Suprapubic skin (tissue), 4 donors: ENCODE measurements at regions not wholly inside any gene's neighbourhood (a gene's known extent, or its start where the extent isn't known, plus 50 kb on each side); places are given as distances from the start of the nearest gene placed in this dataset.

Experiments used
- DNase-seq, 2 donors: peaks; one replicate each; pipeline ENCODE4 v3.0.0-alpha.2; 2019; ENCODE audit warnings: low spot score in 2 of 2
- H3K27ac ChIP-seq: fragments of 200-600 bp; sonication (generic); one replicate; pipeline ENCODE4 v1.5.1; 2019
- H3K27me3 ChIP-seq: fragments of 200-600 bp; sonication (generic); one replicate; pipeline ENCODE4 v1.5.1; 2019
- H3K36me3 ChIP-seq: fragments of 200-600 bp; sonication (generic); one replicate; pipeline ENCODE4 v1.5.1; 2019
- H3K4me1 ChIP-seq: fragments of 200-600 bp; sonication (generic); one replicate; pipeline ENCODE4 v1.5.1; 2019
- H3K4me3 ChIP-seq: fragments of 200-600 bp; sonication (generic); one replicate; pipeline ENCODE4 v1.5.1; 2019; ENCODE audit warnings: mild to moderate bottlenecking
- H3K9me3 ChIP-seq: fragments of 200-600 bp; sonication (generic); one replicate; pipeline ENCODE4 v1.5.1; 2019
- CTCF ChIP-seq, 2 donors: fragments of 200-600 bp in 1 of 2; fragments of 450-650 bp in 1 of 2; sonication (generic) in 1 of 2; IDR thresholded peaks; one replicate each; pipeline ENCODE4 v1.5.1; 2016 to 2019; ENCODE audit warnings: antibody characterized with exemption in 2 of 2, mild to moderate bottlenecking in 1 of 2, moderate library complexity in 1 of 2
- EP300 ChIP-seq: sonication (generic); formaldehyde crosslinking; IDR thresholded peaks from one replicate; pipeline ENCODE4 v1.6.1; 2017; ENCODE audit warnings: antibody characterized with exemption
- POLR2A ChIP-seq, 2 donors: fragments of 450-650 bp; IDR thresholded peaks; one replicate each; pipeline ENCODE4 v1.6.1; 2017; ENCODE audit warnings: antibody characterized with exemption in 2 of 2, mild to moderate bottlenecking in 2 of 2, moderate library complexity in 2 of 2
- POLR2AphosphoS5 ChIP-seq, 3 donors: sonication (generic); formaldehyde crosslinking; IDR thresholded peaks; one replicate each; pipeline ENCODE4 v1.6.1; 2017; ENCODE audit warnings: antibody characterized with exemption in 3 of 3
- WGBS: methylation state at CpG from one replicate; pipeline ENCODE4 v1.1.5; 2018; 5-methylcytosine and 5-hydroxymethylcytosine counted together

- Histone ChIP-seq H3K27ac (no peak overlapping the region), H3K36me3 (no peaks in the 10 kb centered on the region), H3K4me3 (no peak overlapping the region), H3K9me3 (no peaks in the 10 kb centered on the region), H3K4me1 (no peaks in the 10 kb centered on the region), H3K27me3 (peaks cover 59% of the 10 kb centered on the region)
- TF ChIP-seq POLR2A (IDR thresholded peaks at IDR 0.05) (no peak), EP300 (no peak), CTCF (IDR thresholded peaks at IDR 0.05) (no peak), POLR2AphosphoS5 (IDR thresholded peaks at IDR 0.05) (no peak)
- DNase-seq, result no peak
- 91% methylated on average over 8 of the region's 8 CpGs for WGBS
These were observed 538.9 kb downstream of the NPHP4 start for GRCh38 chr1:5453347-5453746.

- 85% methylated on average over 11 of the region's 11 CpGs for WGBS
- Histone ChIP-seq H3K4me3 (no peak overlapping the region), H3K36me3 (no peaks in the 10 kb centered on the region), H3K27me3 (peaks cover 64% of the 10 kb centered on the region), H3K27ac (no peak overlapping the region), H3K9me3 (no peaks in the 10 kb centered on the region), H3K4me1 (no peaks in the 10 kb centered on the region)
- no peak for TF ChIP-seq EP300
- TF ChIP-seq CTCF (IDR thresholded peaks at IDR 0.05), result no peak
- no peak for TF ChIP-seq POLR2AphosphoS5 (IDR thresholded peaks at IDR 0.05)
- TF ChIP-seq POLR2A (IDR thresholded peaks at IDR 0.05), result no peak
- DNase-seq, result no peak
These were observed 540.6 kb downstream of the NPHP4 start for GRCh38 chr1:5451671-5452070.

- H3K9me3 ChIP-seq, result no peaks in the 10 kb centered on the region
- no peak overlapping the region for H3K27ac ChIP-seq
- H3K4me3 ChIP-seq, result no peak overlapping the region
- no peak for DNase-seq
- H3K27me3 ChIP-seq, result peaks cover 48% of the 10 kb centered on the region
- no peaks in the 10 kb centered on the region for H3K4me1 ChIP-seq
- WGBS, result 78% methylated on average over 5 of the region's 6 CpGs
- TF ChIP-seq POLR2A (IDR thresholded peaks at IDR 0.05), result no peak
- no peak for TF ChIP-seq POLR2AphosphoS5 (IDR thresholded peaks at IDR 0.05)
- TF ChIP-seq CTCF (IDR thresholded peaks at IDR 0.05), result no peak
- TF ChIP-seq EP300, result no peak
- H3K36me3 ChIP-seq, result no peaks in the 10 kb centered on the region
These were observed 543.7 kb downstream of the NPHP4 start for GRCh38 chr1:5448486-5448885.

- no peak for DNase-seq
- WGBS, result 42% methylated on average over 6 of the region's 6 CpGs
- H3K27me3 ChIP-seq, result peaks cover 50% of the 10 kb centered on the region
- TF ChIP-seq POLR2AphosphoS5 (IDR thresholded peaks at IDR 0.05), result no peak
- no peak for TF ChIP-seq CTCF (IDR thresholded peaks at IDR 0.05)
- no peak for TF ChIP-seq POLR2A (IDR thresholded peaks at IDR 0.05)
- TF ChIP-seq EP300, result no peak
- no peaks in the 10 kb centered on the region for H3K9me3 ChIP-seq
- H3K4me1 ChIP-seq, result no peaks in the 10 kb centered on the region
- H3K27ac ChIP-seq, result no peak overlapping the region
- no peaks in the 10 kb centered on the region for H3K36me3 ChIP-seq
- H3K4me3 ChIP-seq, result no peak overlapping the region
These were observed 544.7 kb downstream of the NPHP4 start for GRCh38 chr1:5447503-5447960.

- no peaks in the 10 kb centered on the region for H3K4me1 ChIP-seq
- WGBS, result 64% methylated on average over 6 of the region's 6 CpGs
- no peak overlapping the region for H3K27ac ChIP-seq
- DNase-seq, result no peak
- H3K27me3 ChIP-seq, result peaks cover 30% of the 10 kb centered on the region
- TF ChIP-seq EP300, result no peak
- TF ChIP-seq CTCF (IDR thresholded peaks at IDR 0.05), result peak in 1 of 2 donors; percentile 6
- TF ChIP-seq POLR2AphosphoS5 (IDR thresholded peaks at IDR 0.05), result no peak
- no peaks in the 10 kb centered on the region for H3K9me3 ChIP-seq
- H3K36me3 ChIP-seq, result no peaks in the 10 kb centered on the region
- no peak overlapping the region for H3K4me3 ChIP-seq
These were observed 547.8 kb downstream of the NPHP4 start for GRCh38 chr1:5444396-5444795.
